HG03135 (cell line): ENCODE measurements at regions not wholly inside any gene's neighbourhood (a gene's known extent, or its start where the extent isn't known, plus 50 kb on each side); places are given as distances from the start of the nearest gene placed in this dataset.
A peak's percentile ranks its signal among the peaks of the same experiment; 100 is the strongest.
"Not testable (repeated sequence)": the region's sequence is repeated elsewhere in the genome, so short reads cannot be mapped to it uniquely, and the experiment has no call there.

Experiments used
- ATAC-seq: cut with Tn5 transposase; IDR thresholded peaks from one replicate; pipeline ENCODE4 v1.9.1; 2021; ENCODE audit warnings: mild to moderate bottlenecking, moderate library complexity; ENCODE audit not compliant: unreplicated experiment

DNA sequence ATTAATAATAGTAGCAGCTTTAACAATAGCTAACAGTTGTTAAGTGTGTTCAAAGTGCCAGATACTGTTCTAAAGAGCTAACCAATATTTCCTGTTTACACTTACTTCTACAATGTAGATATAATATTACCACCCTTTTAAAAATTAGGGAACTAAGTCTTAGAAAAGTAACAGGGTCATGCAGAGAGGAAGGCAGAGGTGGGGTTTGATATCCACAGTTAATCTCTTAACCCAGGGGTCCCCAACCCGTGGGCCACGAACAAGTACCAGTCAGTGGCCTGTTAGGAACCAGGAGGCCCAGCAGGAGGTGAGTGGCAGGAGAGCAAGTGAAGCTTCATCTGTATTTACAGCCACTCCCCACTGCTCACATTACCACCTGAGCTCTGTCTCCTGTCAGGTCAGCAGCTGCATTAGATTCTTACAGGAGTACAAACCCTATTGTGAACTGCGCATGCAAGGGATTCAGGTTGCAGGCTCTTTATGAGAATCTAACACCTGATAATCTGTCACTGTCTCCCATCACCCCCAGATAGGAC is 89.1 kb downstream of the ACTL7B start:
- no peak for ATAC-seq

DNA sequence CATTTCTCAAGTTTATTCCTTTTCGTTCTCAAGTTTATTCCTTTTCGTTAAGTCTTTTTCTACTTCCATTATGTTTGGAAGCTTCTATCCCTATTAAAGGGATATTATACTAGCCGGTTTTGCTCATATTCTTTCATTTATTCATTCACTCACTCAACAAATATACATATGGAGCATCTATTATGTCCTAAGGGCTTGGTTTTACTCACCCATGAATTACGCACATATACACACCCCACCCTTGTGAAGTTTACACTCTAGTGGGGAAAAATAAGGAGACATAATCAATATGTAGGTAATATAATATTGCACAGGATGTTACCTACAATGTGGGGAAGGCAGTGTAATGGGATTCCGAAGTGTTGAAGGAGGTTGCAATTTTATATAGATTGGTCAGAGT is 90.5 kb downstream of the ACTL7B start:
- ATAC-seq: no peak

- ATAC-seq: no peak
Observed at GRCh38 chr9:108762348-108763055, 93.3 kb downstream of the ACTL7B start.

DNA sequence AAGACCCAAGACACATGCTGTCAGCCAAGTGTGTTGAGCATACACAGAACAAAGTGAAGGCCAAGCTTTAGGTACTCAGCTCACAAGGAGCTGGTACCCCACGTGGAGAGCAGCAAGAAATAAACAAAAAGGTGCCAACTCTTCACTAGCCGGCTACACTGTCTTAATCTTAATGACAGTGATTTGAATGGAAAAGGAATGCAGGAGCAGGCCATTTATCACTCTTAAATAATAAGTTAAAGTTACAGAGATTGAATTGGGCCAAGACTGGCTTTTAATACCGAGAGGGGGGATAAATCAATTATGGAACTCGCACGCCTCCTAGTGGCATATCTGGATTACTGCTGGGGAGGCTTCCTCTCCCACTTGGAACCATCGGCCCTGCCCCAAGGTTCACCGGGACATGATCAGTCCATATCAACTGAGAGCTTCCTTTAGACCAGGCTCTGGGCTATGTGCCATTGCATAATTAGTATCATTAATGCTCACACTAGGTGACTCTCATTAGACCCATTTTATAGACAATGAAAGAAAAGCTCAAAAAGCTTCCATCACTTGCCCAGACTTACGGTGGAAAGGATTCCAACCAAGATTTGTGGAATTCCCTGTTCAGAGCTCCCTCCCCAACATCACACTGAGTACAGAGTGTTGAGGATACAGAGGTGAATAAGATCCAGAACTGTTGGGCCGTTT is 94.0 kb downstream of the ACTL7B start:
- peak; percentile 54 for ATAC-seq

GRCh38 chr9:108760841-108761240 is 94.9 kb downstream of the ACTL7B start:
- ATAC-seq: no peak

DNA sequence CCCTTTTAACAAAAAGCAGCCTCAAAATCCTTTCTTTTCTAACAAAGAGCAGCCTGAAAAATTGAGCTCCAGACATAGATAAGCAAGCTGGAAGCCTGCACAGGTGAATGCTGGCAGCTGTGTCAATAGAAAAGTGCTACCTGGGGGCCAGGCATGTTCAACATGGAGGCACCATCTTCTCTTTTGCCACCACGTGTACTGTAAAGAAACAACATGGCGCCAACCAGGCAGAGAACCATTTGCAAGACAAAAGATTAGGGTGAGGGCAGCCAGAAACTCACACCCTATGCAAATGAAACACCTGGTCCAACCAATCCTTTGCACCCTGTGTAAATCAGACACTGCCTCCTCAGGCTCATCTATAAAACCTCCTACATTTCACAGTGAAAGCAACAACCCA is 96.0 kb downstream of the ACTL7B start:
- no peak for ATAC-seq

DNA sequence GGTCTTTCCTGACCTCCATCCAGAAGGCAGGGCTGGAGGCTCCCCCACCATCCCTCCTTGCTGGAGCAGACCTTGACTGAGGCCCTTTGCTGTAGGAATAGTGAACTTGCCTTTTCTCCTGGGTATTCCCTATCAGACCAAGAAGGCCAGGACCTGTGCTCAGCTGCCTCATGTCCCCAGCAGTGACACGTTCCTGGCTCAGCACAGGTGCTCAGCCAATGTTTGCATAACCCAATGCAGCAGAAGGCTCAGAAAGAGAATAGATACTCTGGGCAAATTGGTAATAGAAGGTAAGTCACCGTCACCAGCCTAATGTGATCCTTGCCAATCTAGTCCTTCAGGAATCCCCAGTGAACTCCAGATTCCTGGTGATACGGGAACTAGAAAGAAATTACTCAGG is 96.4 kb downstream of the ACTL7B start:
- ATAC-seq: no peak

DNA sequence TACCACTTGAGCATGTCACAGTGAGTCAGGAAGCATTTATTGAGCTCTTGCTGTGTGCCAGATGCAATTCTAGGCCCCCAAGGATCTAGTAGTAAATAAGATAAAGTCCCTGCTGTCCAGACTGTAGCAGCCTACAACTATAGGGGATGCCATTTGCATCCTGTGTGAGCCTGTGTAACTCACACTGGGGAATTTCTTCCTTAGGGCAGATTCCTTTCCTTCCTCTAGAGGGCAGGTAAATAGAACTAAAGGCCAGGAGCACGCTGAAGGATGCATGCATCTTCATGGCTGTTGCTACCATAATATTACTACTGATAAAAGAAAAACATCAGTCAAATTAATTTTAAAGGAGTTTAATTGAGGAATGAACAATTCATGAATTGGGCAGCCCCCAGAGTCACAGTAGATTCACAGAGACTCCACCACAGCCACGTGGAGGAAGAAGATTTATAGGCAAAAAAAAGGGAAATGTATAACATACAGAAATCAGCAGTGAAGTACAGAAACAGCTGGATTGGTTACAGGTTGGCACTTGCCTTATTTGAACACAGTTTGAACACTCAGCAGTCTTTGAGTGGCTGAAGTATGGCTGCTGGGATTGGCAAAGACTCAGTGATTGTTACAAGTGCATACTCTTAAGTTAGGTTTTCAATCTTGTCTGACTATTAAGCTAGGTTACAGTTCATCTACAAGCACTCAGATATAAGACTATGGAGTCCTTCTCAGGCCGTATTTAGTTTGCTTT is 98.9 kb downstream of the ACTL7B start:
- no peak for ATAC-seq

DNA sequence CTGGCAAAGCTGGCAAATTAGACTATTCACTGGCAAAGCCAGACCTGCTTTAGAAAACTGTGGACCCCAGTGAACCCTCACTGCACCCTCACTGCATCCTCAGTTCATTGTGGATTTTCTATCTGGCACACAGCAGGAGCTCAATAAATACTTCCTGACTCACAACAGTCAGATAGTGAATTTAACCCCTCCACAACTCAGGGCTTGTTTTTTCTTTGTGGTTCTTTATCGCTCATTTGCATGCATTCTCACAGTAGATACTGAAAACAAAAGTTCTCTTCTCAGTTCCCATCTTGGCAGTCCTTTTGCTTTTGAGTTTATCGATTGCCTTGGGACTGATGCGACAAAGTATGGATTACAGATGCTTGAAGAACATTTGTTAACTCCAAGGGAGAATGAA is 99.8 kb downstream of the ACTL7B start:
- ATAC-seq: no peak

GRCh38 chr9:108751369-108751768 is 104.4 kb downstream of the ACTL7B start:
- no peak for ATAC-seq

DNA sequence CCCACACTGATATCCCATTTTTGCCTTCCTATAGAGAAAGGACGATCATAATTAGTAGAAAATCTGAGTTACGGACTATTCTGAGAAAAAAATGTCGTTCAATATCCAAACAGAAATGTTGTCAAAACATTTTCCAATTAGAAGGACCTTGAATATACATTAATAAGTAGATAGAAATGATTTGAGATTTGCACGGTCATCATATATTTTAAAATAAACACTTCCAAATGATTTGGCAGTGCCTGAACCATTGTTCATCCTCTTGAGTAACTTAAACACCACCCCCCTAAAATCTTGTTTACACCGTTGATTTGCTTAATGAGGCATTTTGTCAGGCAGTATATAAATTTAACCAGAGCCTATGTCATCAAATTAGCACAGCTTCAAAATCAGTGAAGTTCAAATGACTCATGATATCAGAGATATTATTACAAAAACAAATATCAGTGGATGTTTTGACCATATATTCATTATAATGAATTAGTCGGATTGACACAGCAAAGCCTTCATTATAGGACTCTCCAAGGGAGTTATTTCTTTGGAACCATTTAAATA is 105.0 kb downstream of the ACTL7B start:
- no peak for ATAC-seq

DNA sequence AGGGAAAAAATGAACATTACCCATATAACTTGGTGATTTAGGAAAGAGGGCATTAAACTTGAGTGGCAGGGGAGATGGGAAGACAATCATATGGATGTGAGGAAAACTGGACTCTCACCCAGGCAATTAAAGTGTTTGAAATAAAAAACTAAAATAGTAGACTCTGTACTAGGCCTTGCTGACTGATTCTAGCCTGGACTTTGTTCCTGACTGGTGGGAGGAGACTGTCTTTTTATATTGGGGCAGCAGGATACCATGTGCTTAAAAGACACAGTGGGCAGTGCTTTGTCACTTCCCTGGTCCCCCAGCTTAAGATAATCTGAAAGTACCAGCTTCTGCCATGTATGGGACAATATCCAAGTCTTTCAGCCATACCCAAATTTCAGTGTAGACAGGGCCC is 107.0 kb downstream of the ACTL7B start:
- no peak for ATAC-seq

DNA sequence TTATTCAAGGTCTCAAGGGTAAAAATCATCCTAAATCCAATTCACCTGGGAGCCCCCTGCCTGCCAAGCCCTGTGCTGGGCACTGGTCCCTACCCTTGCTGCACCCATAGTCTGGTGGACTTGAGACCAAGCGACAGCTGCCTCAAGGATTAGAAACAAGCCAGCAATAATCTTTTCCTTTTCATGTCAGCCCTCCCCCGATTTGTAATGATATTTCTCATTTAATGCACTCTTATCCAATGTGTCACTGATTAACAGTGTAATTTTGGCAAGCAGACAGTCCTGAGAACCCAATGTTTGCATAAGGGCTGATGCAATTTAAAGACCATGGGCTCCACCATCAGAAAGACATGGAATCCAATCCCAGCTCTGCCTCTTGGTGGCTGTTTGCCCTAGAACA is 108.9 kb downstream of the ACTL7B start:
- no peak for ATAC-seq

DNA sequence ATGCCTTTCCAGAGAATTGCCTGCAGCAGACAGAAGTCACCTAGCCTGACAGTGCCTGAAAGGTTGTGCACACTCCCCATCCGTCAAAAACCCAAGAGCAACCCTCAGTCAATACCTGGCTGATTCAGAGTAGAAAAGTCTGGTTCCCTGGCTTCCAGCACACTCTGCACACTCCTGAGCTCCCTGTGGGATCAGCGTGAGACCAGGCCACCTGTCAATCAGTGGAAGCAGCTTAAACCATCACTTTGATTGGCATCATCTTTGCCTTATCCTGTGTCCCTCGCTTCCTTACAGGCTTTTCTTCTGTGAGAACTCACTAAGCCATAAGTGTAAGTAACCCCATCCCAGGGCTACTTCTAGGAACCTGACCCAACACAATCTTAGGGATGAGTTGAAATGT is 109.8 kb downstream of the ACTL7B start:
- ATAC-seq: no peak

DNA sequence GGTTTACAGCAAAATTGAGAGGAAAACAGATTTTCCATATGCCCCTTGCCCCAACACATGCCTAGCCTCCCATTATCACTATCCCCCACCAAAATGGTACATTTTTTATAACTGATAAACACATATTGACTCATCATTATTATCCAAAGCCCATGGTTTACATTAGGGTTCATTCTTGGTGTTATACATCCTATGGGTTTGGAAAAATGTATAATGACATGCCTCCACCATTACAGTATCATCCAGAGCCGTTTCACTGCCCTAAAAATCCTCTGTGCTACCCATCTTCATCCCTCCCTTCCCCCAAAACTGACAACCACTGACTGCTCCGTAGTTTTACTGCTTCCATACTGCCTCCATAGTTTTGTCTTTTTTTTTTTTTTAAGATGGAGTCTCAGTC is 111.1 kb downstream of the ACTL7B start:
- no peak for ATAC-seq

- ATAC-seq: no peak
Observed at GRCh38 chr9:108743901-108744371, 111.8 kb downstream of the ACTL7B start.

- no peak for ATAC-seq
Observed at GRCh38 chr9:108743416-108743815, 112.4 kb downstream of the ACTL7B start.

GRCh38 chr9:108742191-108742590 is 113.6 kb downstream of the ACTL7B start:
- no peak for ATAC-seq

DNA sequence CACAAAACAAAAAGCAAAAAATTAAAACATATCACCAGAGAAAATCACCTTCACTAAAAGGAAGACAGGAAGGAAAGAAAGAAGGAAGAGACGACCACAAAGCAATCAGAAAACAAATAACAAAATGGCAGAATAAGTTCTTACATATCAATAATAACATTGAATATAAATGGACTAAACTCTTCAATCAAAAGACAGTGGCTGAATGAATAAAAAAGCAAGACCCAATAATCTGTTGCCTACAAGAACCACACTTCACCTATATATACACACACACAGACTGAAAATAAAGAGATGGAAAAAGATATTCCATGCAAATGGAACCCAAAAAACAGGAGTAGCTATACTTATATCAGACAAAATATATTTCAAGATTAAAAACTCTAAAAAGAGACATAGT is 124.5 kb downstream of the ACTL7B start:
- not testable (repeated sequence) for ATAC-seq

- ATAC-seq: no peak
Observed at GRCh38 chr9:108727580-108728111, 128.1 kb downstream of the ACTL7B start.

GRCh38 chr9:108724652-108725051 is 131.1 kb downstream of the ACTL7B start:
- ATAC-seq: no peak
